ENCODE measurements at regions not wholly inside any gene's neighbourhood (a gene's known extent, or its start where the extent isn't known, plus 50 kb on each side); places are given as distances from the start of the nearest gene placed in this dataset.

- TF ChIP-seq CTCF (conservative IDR thresholded peaks at IDR 0.05) = no peak
- Mint-ChIP-seq H3K9me3 (no peaks in the 10 kb centered on the region), H3K27me3 (ENCODE audit: low read depth) (no peaks in the 10 kb centered on the region), H3K27ac (ENCODE audit: unreplicated experiment) (no peak overlapping the region), H3K36me3 (ENCODE audit: low read depth) (no peaks in the 10 kb centered on the region), H3K4me1 (peaks cover 13% of the 10 kb centered on the region), H3K4me3 (no peak overlapping the region)
- DNase-seq (ENCODE audit: low read depth, low spot score) = no peak
Observed at GRCh38 chr2:226680719-226681118, 118.9 kb downstream of the IRS1 start.

GRCh38 chr2:226679389-226680065, 120.1 kb downstream of the IRS1 start:
- H3K4me1 Mint-ChIP-seq = peaks cover 13% of the 10 kb centered on the region
- H3K27ac Mint-ChIP-seq (ENCODE audit: unreplicated experiment) = no peak overlapping the region
- TF ChIP-seq CTCF (conservative IDR thresholded peaks at IDR 0.05) = no peak
- H3K4me3 Mint-ChIP-seq = no peak overlapping the region
- no peak for DNase-seq (ENCODE audit: low read depth, low spot score)
- no peaks in the 10 kb centered on the region for H3K9me3 Mint-ChIP-seq
- no peaks in the 10 kb centered on the region for H3K27me3 Mint-ChIP-seq (ENCODE audit: low read depth)
- H3K36me3 Mint-ChIP-seq (ENCODE audit: low read depth) = no peaks in the 10 kb centered on the region

- DNase-seq (ENCODE audit: low read depth, low spot score) = no peak
- Mint-ChIP-seq H3K36me3 (ENCODE audit: low read depth) (no peaks in the 10 kb centered on the region), H3K27ac (ENCODE audit: unreplicated experiment) (no peak overlapping the region), H3K9me3 (no peaks in the 10 kb centered on the region), H3K4me3 (no peak overlapping the region), H3K27me3 (ENCODE audit: low read depth) (no peaks in the 10 kb centered on the region), H3K4me1 (peaks cover 13% of the 10 kb centered on the region)
- TF ChIP-seq CTCF (conservative IDR thresholded peaks at IDR 0.05) = no peak
Observed at GRCh38 chr2:226678422-226678821, 121.2 kb downstream of the IRS1 start.

- Mint-ChIP-seq H3K9me3 (no peaks in the 10 kb centered on the region), H3K27ac (ENCODE audit: unreplicated experiment) (no peak overlapping the region), H3K4me1 (peaks cover 13% of the 10 kb centered on the region), H3K36me3 (ENCODE audit: low read depth) (no peaks in the 10 kb centered on the region), H3K4me3 (no peak overlapping the region), H3K27me3 (ENCODE audit: low read depth) (no peaks in the 10 kb centered on the region)
- TF ChIP-seq CTCF (conservative IDR thresholded peaks at IDR 0.05) = no peak
- no peak for DNase-seq (ENCODE audit: low read depth, low spot score)
Observed at GRCh38 chr2:226677080-226677479, 122.5 kb downstream of the IRS1 start.

GRCh38 chr2:226676618-226677017, 123.0 kb downstream of the IRS1 start:
- Mint-ChIP-seq H3K9me3 (no peaks in the 10 kb centered on the region), H3K27ac (ENCODE audit: unreplicated experiment) (peak overlapping the region; percentile 67), H3K4me1 (peaks cover 13% of the 10 kb centered on the region), H3K4me3 (no peak overlapping the region), H3K27me3 (ENCODE audit: low read depth) (no peaks in the 10 kb centered on the region), H3K36me3 (ENCODE audit: low read depth) (no peaks in the 10 kb centered on the region)
- TF ChIP-seq CTCF (conservative IDR thresholded peaks at IDR 0.05) = no peak
- DNase-seq (ENCODE audit: low read depth, low spot score) = no peak
